RWPE1 (cell line): ENCODE measurements at regions not wholly inside any gene's neighbourhood (a gene's known extent, or its start where the extent isn't known, plus 50 kb on each side); places are given as distances from the start of the nearest gene placed in this dataset.

Source experiments
- CTCF ChIA-PET: fragments of 350-600 bp; sonication (Branson Sonifier 250); formaldehyde crosslinking; extraction: SDS; loops from one replicate; lab custom pipeline; 2021; lab: Yijun Ruan, JAX
- POLR2A ChIA-PET: fragments of 400-600 bp; formaldehyde crosslinking; extraction: SDS; loops from one replicate; lab custom pipeline; 2020; ENCODE audit warnings: antibody characterized with exemption; ENCODE audit not compliant: low non-redundant PET; lab: Yijun Ruan, JAX
- DNase-seq: peaks from one replicate; pipeline ENCODE4 v3.0.0; 2012; ENCODE audit warnings: low spot score
- H3K27ac ChIP-seq: fragments of 450-650 bp; 2 replicates; pipeline ENCODE4 v1.5.1; 2017
- CTCF ChIP-seq: fragments of 450-650 bp; conservative IDR thresholded peaks from 2 replicates; pipeline ENCODE4 v1.5.1; 2017; ENCODE audit warnings: low read depth, mild to moderate bottlenecking

- H3K27ac ChIP-seq = no peak overlapping the region
- DNase-seq = no peak
- no peak for TF ChIP-seq CTCF
- CTCF ChIA-PET = interaction anchor here (0.5 kb wide), 1 partner anchor 16 kb away, joined by 3 read pairs; no protein-coding TSS in a partner anchor
- POLR2A ChIA-PET = no interaction called here
Measured at GRCh38 chr20:51255417-51255816, 232.5 kb upstream of the KCNG1 start.

- no peak overlapping the region for H3K27ac ChIP-seq
- ChIA-PET POLR2A (no interaction called here), CTCF (interaction anchor here (0.7 to 1.3 kb wide), 2 partner anchors 54 to 73 kb away, joined by 4 read pairs; no protein-coding TSS in a partner anchor)
- no peak for TF ChIP-seq CTCF
- DNase-seq = no peak
Measured at GRCh38 chr20:51253280-51253679, 230.4 kb upstream of the KCNG1 start.

- no peak for TF ChIP-seq CTCF
- ChIA-PET POLR2A (no interaction called here), CTCF (interaction anchor here (1.0 kb wide), 1 partner anchor 57 kb away, joined by 3 read pairs; no protein-coding TSS in a partner anchor)
- no peak overlapping the region for H3K27ac ChIP-seq
- no peak for DNase-seq
Measured at GRCh38 chr20:51249781-51250180, 226.9 kb upstream of the KCNG1 start.

GRCh38 chr20:51249215-51249614 is 226.3 kb upstream of the KCNG1 start:
- no peak for TF ChIP-seq CTCF
- no peak for DNase-seq
- H3K27ac ChIP-seq = no peak overlapping the region
- ChIA-PET CTCF (interaction anchor here (1.0 to 1.7 kb wide), 2 partner anchors 10 to 256 kb away, joined by 4 read pairs; no protein-coding TSS in a partner anchor), POLR2A (no interaction called here)

GRCh38 chr20:51244466-51244865 is 221.6 kb upstream of the KCNG1 start:
- TF ChIP-seq CTCF = no peak
- no peak for DNase-seq
- CTCF ChIA-PET = no interaction called here
- POLR2A ChIA-PET = no interaction called here
- no peak overlapping the region for H3K27ac ChIP-seq

GRCh38 chr20:51238675-51239305 is 215.9 kb upstream of the KCNG1 start:
- ChIA-PET CTCF (interaction anchor here (0.5 to 0.6 kb wide), 2 partner anchors 12 to 24 kb away, joined by 3 read pairs; no protein-coding TSS in a partner anchor), POLR2A (no interaction called here)
- H3K27ac ChIP-seq = no peak overlapping the region
- DNase-seq = no peak
- no peak for TF ChIP-seq CTCF
